HG03460 (cell line): ENCODE measurements at regions not wholly inside any gene's neighbourhood (a gene's known extent, or its start where the extent isn't known, plus 50 kb on each side); places are given as distances from the start of the nearest gene placed in this dataset.

Source experiments
- ATAC-seq: cut with Tn5 transposase; IDR thresholded peaks from one replicate; pipeline ENCODE4 v1.9.1; 2021; ENCODE audit not compliant: unreplicated experiment

DNA sequence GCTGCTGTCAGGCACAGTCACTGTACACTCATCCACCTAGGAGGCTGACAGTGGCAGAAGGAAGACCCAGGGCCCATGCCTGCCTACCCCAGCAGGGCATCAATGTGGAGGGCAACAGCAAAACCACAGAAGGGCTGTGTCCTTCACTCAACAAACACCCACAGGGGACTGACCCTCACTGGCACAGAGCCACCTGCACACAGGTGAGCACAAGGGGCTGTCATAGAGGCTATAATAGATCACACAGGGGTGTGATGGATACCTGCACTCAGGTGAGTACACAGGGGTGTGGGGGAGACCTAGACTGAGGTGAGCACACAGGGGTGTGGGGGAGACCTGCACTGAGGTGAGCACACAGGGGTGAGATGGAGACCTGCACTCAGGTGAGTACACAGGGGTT lies 132.8 kb upstream of the TCERG1L start:
- no peak for ATAC-seq

GRCh38 chr10:131444862-131445461 lies 133.4 kb upstream of the TCERG1L start:
- ATAC-seq, result no peak

GRCh38 chr10:131445623-131446022 lies 134.1 kb upstream of the TCERG1L start:
- ATAC-seq, result no peak

GRCh38 chr10:131446171-131446570 lies 134.7 kb upstream of the TCERG1L start:
- ATAC-seq, result no peak

GRCh38 chr10:131448171-131448570 lies 136.7 kb upstream of the TCERG1L start:
- no peak for ATAC-seq

DNA sequence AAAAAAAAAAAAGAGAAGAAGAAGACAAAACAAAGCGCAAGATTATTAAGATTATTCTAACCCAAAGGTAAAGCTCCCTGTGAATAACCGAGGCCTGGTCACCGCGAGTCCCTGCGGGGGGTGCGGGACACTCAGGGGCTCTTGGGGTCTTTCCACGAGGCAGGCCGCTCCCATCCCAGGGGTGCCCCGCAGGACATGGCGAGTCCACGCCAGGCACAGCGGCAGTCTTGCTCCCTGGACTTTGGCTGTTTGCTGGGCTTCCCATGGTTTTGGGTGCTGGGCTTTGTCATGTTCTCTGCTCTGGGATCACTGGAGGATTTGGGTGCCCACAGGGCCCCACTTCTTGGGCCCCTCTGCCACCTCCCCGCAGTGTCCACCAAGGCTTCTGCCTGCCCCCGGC lies 137.4 kb upstream of the TCERG1L start:
- no peak for ATAC-seq

- ATAC-seq, result no peak
These were observed 138.8 kb upstream of the TCERG1L start for GRCh38 chr10:131450216-131450765.

- no peak for ATAC-seq
These were observed 140.0 kb upstream of the TCERG1L start for GRCh38 chr10:131451407-131452015.

- no peak for ATAC-seq
These were observed 141.6 kb upstream of the TCERG1L start for GRCh38 chr10:131452926-131453720.

GRCh38 chr10:131453721-131454634 lies 142.5 kb upstream of the TCERG1L start:
- ATAC-seq, result no peak

- no peak for ATAC-seq
These were observed 144.9 kb upstream of the TCERG1L start for GRCh38 chr10:131456411-131456810.

GRCh38 chr10:131461093-131461492 lies 149.6 kb upstream of the TCERG1L start:
- no peak for ATAC-seq

DNA sequence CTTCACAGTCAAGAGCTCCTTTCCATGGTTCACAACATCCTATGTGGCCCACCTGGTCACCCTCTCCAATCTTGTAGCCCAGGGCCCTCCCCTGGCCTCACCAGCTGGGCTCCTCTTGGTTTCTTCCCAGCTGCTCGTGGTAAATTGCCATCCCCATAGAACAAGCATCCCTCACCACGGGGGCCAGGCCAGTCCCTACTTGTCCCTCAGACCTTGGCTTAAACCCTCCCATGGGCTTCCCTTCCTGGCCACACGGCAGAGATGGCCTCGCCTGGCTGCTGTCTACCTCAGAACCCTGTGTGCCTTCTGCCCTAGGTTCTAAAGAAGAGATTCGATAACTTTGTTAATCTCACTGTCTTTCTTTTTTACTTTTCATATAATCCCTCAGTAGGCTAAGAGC lies 153.3 kb upstream of the TCERG1L start:
- ATAC-seq, result no peak

DNA sequence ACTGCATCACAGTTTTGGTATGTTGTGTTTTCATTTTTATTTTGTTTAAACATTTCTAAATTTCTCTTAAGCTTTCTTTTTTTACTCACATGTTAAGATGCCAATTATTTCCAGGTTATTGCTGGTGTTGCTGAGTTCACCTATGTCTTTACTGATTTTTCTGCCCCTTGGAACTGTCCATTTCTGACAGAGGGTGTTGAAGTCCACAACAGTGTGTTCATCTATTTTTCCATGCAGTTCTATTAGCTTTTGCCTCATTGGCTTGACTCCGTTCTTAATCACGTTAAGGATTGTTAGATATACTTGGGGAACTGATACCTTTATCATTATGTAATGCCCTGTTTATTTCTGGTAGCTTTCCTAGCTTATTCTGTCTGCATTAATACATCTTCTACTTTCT lies 158.0 kb upstream of the TCERG1L start:
- ATAC-seq, result no peak

- no peak for ATAC-seq
These were observed 162.1 kb upstream of the TCERG1L start for GRCh38 chr10:131473645-131474044.

DNA sequence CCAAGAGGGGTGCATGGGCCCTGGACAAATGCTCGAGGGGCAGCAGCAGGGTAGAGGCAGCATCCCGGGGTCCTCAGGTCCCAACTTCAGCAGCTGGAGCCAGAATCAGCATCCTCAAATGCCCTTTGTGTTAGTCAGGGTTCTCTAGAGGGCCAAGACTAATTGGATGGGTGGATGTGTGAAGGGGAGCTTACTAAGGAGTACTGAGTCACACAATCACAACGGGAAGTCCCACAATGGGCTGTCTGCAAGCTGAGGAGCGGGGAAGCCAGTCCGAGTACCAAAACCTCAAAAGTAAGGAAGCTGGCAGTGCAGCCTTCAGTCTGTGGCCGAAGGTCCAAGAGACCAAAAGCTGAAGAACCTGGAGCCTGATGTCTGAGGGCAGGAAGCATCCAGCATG lies 162.9 kb upstream of the TCERG1L start:
- ATAC-seq, result no peak

GRCh38 chr10:131475043-131475442 lies 163.5 kb upstream of the TCERG1L start:
- ATAC-seq, result no peak

DNA sequence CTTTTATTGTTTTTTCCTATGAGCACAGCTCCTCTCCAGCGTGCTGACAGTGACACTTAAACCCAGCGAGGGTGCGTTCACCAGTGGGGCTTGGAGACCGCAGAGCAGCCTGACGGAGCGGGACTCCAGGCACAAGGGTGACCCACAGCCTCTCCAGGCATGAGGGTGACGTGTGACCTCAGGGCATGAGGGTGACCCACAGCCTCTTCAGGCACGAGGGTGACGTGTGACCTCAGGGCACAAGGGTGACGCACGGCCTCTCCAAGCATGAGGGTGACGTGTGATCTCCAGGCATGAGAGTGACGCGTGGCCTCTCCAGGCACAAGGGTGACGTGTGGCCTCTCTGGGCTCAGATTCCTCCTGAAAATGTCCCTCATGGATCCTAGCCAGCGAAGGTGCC lies 164.3 kb upstream of the TCERG1L start:
- no peak for ATAC-seq

- no peak for ATAC-seq
These were observed 166.1 kb upstream of the TCERG1L start for GRCh38 chr10:131477457-131478121.

DNA sequence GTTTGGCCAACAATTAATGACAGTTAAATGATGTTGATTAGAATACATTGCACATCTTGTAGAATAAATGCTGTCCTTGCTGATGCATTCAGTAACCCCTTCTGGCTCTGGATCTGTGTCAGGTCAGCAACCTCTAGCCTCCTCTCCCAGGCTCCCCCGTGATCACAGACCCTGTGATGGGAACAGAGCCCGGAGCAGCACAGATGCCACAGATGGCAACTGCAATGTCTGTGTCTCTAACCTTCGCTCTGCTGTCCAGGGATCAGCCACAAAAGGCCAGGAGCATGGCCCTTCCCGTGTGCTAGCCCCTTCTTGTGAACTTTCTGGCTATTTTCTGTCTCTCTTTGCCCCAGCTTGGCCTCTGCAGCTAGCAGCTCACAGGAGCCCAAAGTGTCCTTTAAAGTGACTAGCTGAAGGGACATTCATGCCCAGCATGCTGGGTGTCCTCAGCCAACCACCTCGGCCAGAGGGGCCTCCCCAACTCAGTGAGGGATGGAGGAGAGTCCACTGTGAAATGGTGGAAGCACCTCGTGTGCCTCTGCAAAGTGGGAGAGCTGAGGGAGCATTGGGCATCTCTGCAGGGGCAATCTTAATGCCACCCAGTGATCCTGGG lies 167.0 kb upstream of the TCERG1L start:
- ATAC-seq, result no peak
